Caco-2 (cell line): ENCODE measurements at regions not wholly inside any gene's neighbourhood (a gene's known extent, or its start where the extent isn't known, plus 50 kb on each side); places are given as distances from the start of the nearest gene placed in this dataset.

Experiments used
- BruUV-seq: library from RNA; stranded (reverse); fragments of 400-500 nt; replicated peaks from 2 replicates; lab custom pipeline; 2021; lab: Mats Ljungman, UMichigan
- CTCF ChIA-PET: fragments of 300-600 bp; sonication (Branson Sonifier 250); formaldehyde crosslinking; loops from one replicate; lab custom pipeline; 2022; ENCODE audit warnings: antibody characterized with exemption; lab: Charles Lee
- POLR2A ChIA-PET: fragments of 300-600 bp; sonication (Branson Sonifier 250); formaldehyde crosslinking; loops from one replicate; lab custom pipeline; 2022; ENCODE audit warnings: antibody characterized with exemption; lab: Charles Lee
- DNase-seq, 2 experiments: peaks; one replicate each; pipeline versions ENCODE4 v3.0.0 to v3.0.0-alpha.2; 2020 to 2022
- H3K27me3 ChIP-seq: replicated peaks from 2 replicates; pipeline ENCODE4 v1.6.0; 2011; ENCODE audit warnings: low read length; ENCODE audit not compliant: control insufficient read depth, insufficient read depth
- H3K36me3 ChIP-seq: 2 replicates; pipeline ENCODE4 v1.5.1; 2011; ENCODE audit warnings: low read length; ENCODE audit not compliant: control insufficient read depth, insufficient read depth
- H3K4me1 ChIP-seq: fragments of 250-450 bp; sonication (Bioruptor Pico); 2 replicates; pipeline ENCODE4 v1.5.1; 2020; ENCODE audit warnings: mild to moderate bottlenecking
- H3K4me3 ChIP-seq: 2 replicates; pipeline ENCODE4 v1.5.1; 2011; ENCODE audit warnings: low read depth, mild to moderate bottlenecking, control low read depth, low read length
- H3K9me3 ChIP-seq: fragments of 250-450 bp; sonication (Bioruptor Pico); 2 replicates; pipeline ENCODE4 v1.5.1; 2020; ENCODE audit warnings: mild to moderate bottlenecking, moderate library complexity
- H3K27ac Mint-ChIP-seq: one replicate; pipeline ENCODE4 v1.8.0; 2022; ENCODE audit warnings: mixed read lengths; ENCODE audit not compliant: unreplicated experiment
- H3K27me3 Mint-ChIP-seq: one replicate; pipeline ENCODE4 v1.8.0; 2022; ENCODE audit warnings: mixed read lengths; ENCODE audit not compliant: insufficient read depth, unreplicated experiment
- H3K36me3 Mint-ChIP-seq: one replicate; pipeline ENCODE4 v1.8.0; 2022; ENCODE audit warnings: mild to moderate bottlenecking, mixed read lengths; ENCODE audit not compliant: insufficient read depth, unreplicated experiment
- H3K4me1 Mint-ChIP-seq: one replicate; pipeline ENCODE4 v1.8.0; 2022; ENCODE audit warnings: low read depth, mixed read lengths; ENCODE audit not compliant: unreplicated experiment
- H3K4me3 Mint-ChIP-seq: one replicate; pipeline ENCODE4 v1.8.0; 2022; ENCODE audit warnings: mild to moderate bottlenecking, moderate library complexity, mixed read lengths; ENCODE audit not compliant: unreplicated experiment
- H3K9me3 Mint-ChIP-seq: one replicate; pipeline ENCODE4 v1.8.0; 2022; ENCODE audit warnings: mixed read lengths; ENCODE audit not compliant: unreplicated experiment
- CTCF ChIP-seq, 2 experiments: fragments of 200-600 bp in 1 of 2; IDR thresholded peaks; 1 replicate in 1 of 2; 2 replicates in 1 of 2; pipeline versions ENCODE4 v1.5.1 to v1.8.0; 2011 to 2022; ENCODE audit warnings: antibody characterized with exemption in 1 of 2, control low read depth in 1 of 2, inconsistent platforms in 1 of 2, low read depth in 1 of 2, low read length in 1 of 2, mild to moderate bottlenecking in 1 of 2, moderate library complexity in 1 of 2; ENCODE audit not compliant: insufficient read depth in 1 of 2, severe bottlenecking in 1 of 2, unreplicated experiment in 1 of 2
- intact Hi-C: fragments of 100-400 bp; cut with micrococcal nuclease; formaldehyde crosslinking; loops from one replicate; pipeline ENCODE4 v1.10.0; 2022; ENCODE audit not compliant: unreplicated experiment

DNA sequence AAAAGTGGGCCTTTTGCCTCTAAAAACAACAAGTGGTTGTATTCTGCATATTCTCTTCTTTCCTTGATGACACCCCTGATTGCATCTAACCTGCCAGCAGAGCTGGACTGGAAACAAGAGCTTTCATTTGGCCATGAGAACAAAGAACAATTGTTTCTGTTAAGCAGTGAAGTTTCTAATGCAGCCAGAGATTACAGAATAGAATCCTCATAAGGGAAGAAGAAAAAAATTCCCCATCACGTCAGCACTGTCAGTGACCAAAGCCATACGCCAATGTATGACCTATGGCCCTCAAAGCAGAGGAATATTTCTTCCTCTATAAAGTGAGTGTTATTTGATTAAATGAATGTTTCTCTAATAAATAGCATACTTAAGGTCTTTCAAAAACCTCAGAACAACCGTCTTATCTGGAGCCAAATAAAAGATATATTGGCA lies 529.1 kb upstream of the INTU start:
- CTCF ChIA-PET: no interaction called here
- DNase-seq: no peak
- Histone ChIP-seq H3K4me3 (no peak overlapping the region), H3K36me3 (no peaks in the 10 kb centered on the region), H3K27me3 (no peaks in the 10 kb centered on the region), H3K4me1 (no peaks in the 10 kb centered on the region), H3K9me3 (no peaks in the 10 kb centered on the region)
- Mint-ChIP-seq H3K9me3 (peaks cover 15% of the 10 kb centered on the region), H3K27ac (no peak overlapping the region), H3K27me3 (no peaks in the 10 kb centered on the region), H3K4me3 (no peak overlapping the region), H3K4me1 (no peaks in the 10 kb centered on the region), H3K36me3 (no peaks in the 10 kb centered on the region)
- TF ChIP-seq CTCF (IDR thresholded peaks at IDR 0.05; ENCODE audit: insufficient read depth in 1 of 2, low read depth in 1 of 2, low read length in 1 of 2, severe bottlenecking in 1 of 2, unreplicated experiment in 1 of 2): no peak
- intact Hi-C loops: no loop called here
- POLR2A ChIA-PET: no interaction called here
- BruUV-seq: no TSS peak

GRCh38 chr4:127113844-127114362 lies 518.9 kb upstream of the INTU start:
- intact Hi-C loops: no loop called here
- H3K4me1 ChIP-seq: no peaks in the 10 kb centered on the region
- no peak for DNase-seq
- Mint-ChIP-seq H3K36me3 (no peaks in the 10 kb centered on the region), H3K4me1 (no peaks in the 10 kb centered on the region), H3K27me3 (no peaks in the 10 kb centered on the region), H3K9me3 (peaks cover 14% of the 10 kb centered on the region), H3K27ac (no peak overlapping the region), H3K4me3 (no peak overlapping the region)
- POLR2A ChIA-PET: no interaction called here
- CTCF ChIA-PET: no interaction called here
- no peaks in the 10 kb centered on the region for H3K36me3 ChIP-seq
- TF ChIP-seq CTCF (IDR thresholded peaks at IDR 0.05; ENCODE audit: insufficient read depth in 1 of 2, low read depth in 1 of 2, low read length in 1 of 2, severe bottlenecking in 1 of 2, unreplicated experiment in 1 of 2): no peak
- BruUV-seq: no TSS peak
- H3K4me3 ChIP-seq: no peak overlapping the region
- no peaks in the 10 kb centered on the region for H3K9me3 ChIP-seq
- H3K27me3 ChIP-seq: no peaks in the 10 kb centered on the region

GRCh38 chr4:127118681-127119080 lies 514.1 kb upstream of the INTU start:
- Histone ChIP-seq H3K27me3 (no peaks in the 10 kb centered on the region), H3K36me3 (no peaks in the 10 kb centered on the region), H3K4me3 (no peak overlapping the region), H3K4me1 (no peaks in the 10 kb centered on the region), H3K9me3 (no peaks in the 10 kb centered on the region)
- intact Hi-C loops: no loop called here
- TF ChIP-seq CTCF (IDR thresholded peaks at IDR 0.05; ENCODE audit: insufficient read depth in 1 of 2, low read depth in 1 of 2, low read length in 1 of 2, severe bottlenecking in 1 of 2, unreplicated experiment in 1 of 2): no peak
- Mint-ChIP-seq H3K27ac (no peak overlapping the region), H3K9me3 (no peaks in the 10 kb centered on the region), H3K27me3 (no peaks in the 10 kb centered on the region), H3K4me3 (no peak overlapping the region), H3K36me3 (no peaks in the 10 kb centered on the region), H3K4me1 (no peaks in the 10 kb centered on the region)
- BruUV-seq: no TSS peak
- CTCF ChIA-PET: no interaction called here
- POLR2A ChIA-PET: no interaction called here
- no peak for DNase-seq
